ENCODE measurements at regions not wholly inside any gene's neighbourhood (a gene's known extent, or its start where the extent isn't known, plus 50 kb on each side); places are given as distances from the start of the nearest gene placed in this dataset.

GRCh38 chr6:14826456-14826855 lies 419.4 kb upstream of the JARID2 start (continued):
- TF ChIP-seq ZFP69B (tag by site-specific recombination; IDR thresholded peaks at IDR 0.05) (peak; percentile 80), ZNF660 (tag by site-specific recombination; IDR thresholded peaks at IDR 0.05) (no peak), EGR2 (tag by site-specific recombination; IDR thresholded peaks at IDR 0.05; ENCODE audit: low read depth) (no peak), ZNF121 (tag by site-specific recombination; IDR thresholded peaks at IDR 0.05) (no peak), ZNF248 (tag by site-specific recombination; IDR thresholded peaks at IDR 0.05) (no peak), KLF9 (tag by site-specific recombination; IDR thresholded peaks at IDR 0.05; ENCODE audit: low read depth) (no peak), ZSCAN18 (tag by site-specific recombination; IDR thresholded peaks at IDR 0.05) (no peak), ATF2 (tag by site-specific recombination; IDR thresholded peaks at IDR 0.05; ENCODE audit: low read depth) (no peak), SCRT2 (tag by site-specific recombination; IDR thresholded peaks at IDR 0.05) (no peak), ZIC2 (tag by site-specific recombination; IDR thresholded peaks at IDR 0.05) (peak; percentile 30; the same call in 1 of the 2 replicates), ZBTB8A (tag by site-specific recombination; IDR thresholded peaks at IDR 0.05) (no peak), ZBTB49 (tag by site-specific recombination; IDR thresholded peaks at IDR 0.05; ENCODE audit: low read depth) (no peak), ZNF530 (tag by site-specific recombination; IDR thresholded peaks at IDR 0.05; ENCODE audit: low read depth) (no peak), ZNF140 (tag by site-specific recombination; IDR thresholded peaks at IDR 0.05) (no peak), ZSCAN5A (tag by site-specific recombination; IDR thresholded peaks at IDR 0.05) (no peak), ZNF776 (tag by site-specific recombination; IDR thresholded peaks at IDR 0.05; ENCODE audit: borderline replicate concordance) (no peak), RBAK (tag by site-specific recombination; IDR thresholded peaks at IDR 0.05) (no peak), TSHZ1 (tag by site-specific recombination; IDR thresholded peaks at IDR 0.05; ENCODE audit: borderline replicate concordance) (no peak), ZFP3 (tag by site-specific recombination; IDR thresholded peaks at IDR 0.05; ENCODE audit: low read depth) (no peak), KLF1 (tag by site-specific recombination; IDR thresholded peaks at IDR 0.05) (peak; percentile 72), IKZF3 (tag by site-specific recombination; IDR thresholded peaks at IDR 0.05) (no peak), PRDM1 (tag by site-specific recombination; IDR thresholded peaks at IDR 0.05) (no peak), ZNF518A (tag by site-specific recombination; conservative IDR thresholded peaks at IDR 0.05; ENCODE audit: low read depth) (0 out of 2 replicates have a peak, but pooled peaks have one; percentile 29), ZNF692 (tag by site-specific recombination; IDR thresholded peaks at IDR 0.05) (peak; percentile 77)
